Brain microvascular endothelial cell (primary cell): ENCODE measurements at regions not wholly inside any gene's neighbourhood (a gene's known extent, or its start where the extent isn't known, plus 50 kb on each side); places are given as distances from the start of the nearest gene placed in this dataset.

Experiments used
- DNase-seq: peaks from one replicate; pipeline ENCODE4 v3.0.0-alpha.2; 2020
- H3K27ac ChIP-seq: fragments of 250-450 bp; sonication (Bioruptor Pico); 2 replicates; pipeline ENCODE4 v1.5.1; 2020; ENCODE audit warnings: mild to moderate bottlenecking, moderate library complexity
- H3K27me3 ChIP-seq: fragments of 250-450 bp; sonication (Bioruptor Pico); replicated peaks from 2 replicates; pipeline ENCODE4 v1.5.1; 2020; ENCODE audit warnings: mild to moderate bottlenecking
- H3K36me3 ChIP-seq: fragments of 250-450 bp; sonication (Bioruptor Pico); replicated peaks from 2 replicates; pipeline ENCODE4 v1.5.1; 2020; ENCODE audit warnings: mild to moderate bottlenecking
- H3K4me3 ChIP-seq: 2 replicates; pipeline ENCODE4 v1.5.1; 2011; ENCODE audit warnings: low read depth, mild to moderate bottlenecking, control low read depth, low read length, moderate library complexity
- CTCF ChIP-seq: IDR thresholded peaks from 2 replicates; pipeline ENCODE4 v1.5.1; 2011; ENCODE audit warnings: low read depth, mild to moderate bottlenecking, moderate library complexity, low read length, control low read depth, inconsistent platforms; ENCODE audit errors: missing control alignments
- in situ Hi-C: cut with HindIII; loops from 2 replicates; pipeline ENCODE4 v1.10.0; 2017; ENCODE audit warnings: low sequenced_read_pairs, low pct_ligation_motif_present

- H3K36me3 ChIP-seq: no peaks in the 10 kb centered on the region
- in situ Hi-C loops: loop anchor here (25.0 kb wide), 1 partner anchor 213 kb away; no protein-coding TSS in a partner anchor
- no peak overlapping the region for H3K27ac ChIP-seq
- no peak for TF ChIP-seq CTCF
- H3K27me3 ChIP-seq: no peaks in the 10 kb centered on the region
- no peak overlapping the region for H3K4me3 ChIP-seq
- no peak for DNase-seq
Measured at GRCh38 chr2:9100080-9100876, 96.8 kb upstream of the MBOAT2 start.

DNA sequence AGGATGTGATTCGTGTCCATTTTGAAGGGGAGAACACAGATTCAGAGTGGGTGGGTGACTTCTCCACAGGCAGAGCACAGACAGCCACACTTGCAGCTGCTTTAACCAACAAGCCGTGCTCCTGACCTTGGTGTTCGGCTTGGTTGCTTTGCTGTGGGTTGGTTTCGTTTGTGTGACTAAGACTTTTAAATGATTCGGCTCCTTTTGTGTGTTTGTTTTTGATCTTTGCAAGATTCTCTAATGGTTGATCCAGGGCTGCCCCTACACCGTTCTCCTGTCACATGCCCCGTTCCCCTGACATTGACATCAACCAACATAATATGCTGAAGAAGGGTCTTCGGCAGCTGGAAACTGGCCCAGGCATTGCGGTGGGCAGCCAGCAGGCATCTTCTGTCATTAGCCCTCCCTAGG is 95.9 kb upstream of the MBOAT2 start:
- Histone ChIP-seq H3K27ac (peak overlapping the region; percentile 6), H3K36me3 (no peaks in the 10 kb centered on the region), H3K27me3 (no peaks in the 10 kb centered on the region), H3K4me3 (no peak overlapping the region)
- no peak for TF ChIP-seq CTCF
- peak; percentile 63 for DNase-seq
- in situ Hi-C loops: no loop called here

DNA sequence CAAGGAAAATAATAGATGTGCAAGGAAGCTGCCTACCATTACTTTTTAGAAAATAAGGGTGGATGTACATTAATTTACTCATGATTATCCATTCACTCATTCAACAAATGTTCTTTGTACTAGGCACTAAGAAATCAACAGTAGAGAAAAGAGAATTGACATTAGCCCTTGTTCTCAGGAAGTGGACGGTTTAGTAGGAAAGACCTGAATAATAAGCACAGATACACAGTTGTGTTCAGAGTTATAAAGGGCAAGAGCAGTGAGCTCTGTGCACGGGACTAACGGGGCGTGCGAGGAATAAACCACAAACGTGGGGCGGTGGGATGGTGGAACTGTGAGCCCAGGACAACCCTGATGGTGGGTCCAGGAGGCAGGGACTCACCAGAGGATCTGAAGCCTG is 94.4 kb upstream of the MBOAT2 start:
- no peak for DNase-seq
- Histone ChIP-seq H3K27me3 (no peaks in the 10 kb centered on the region), H3K36me3 (no peaks in the 10 kb centered on the region), H3K4me3 (no peak overlapping the region), H3K27ac (no peak overlapping the region)
- in situ Hi-C loops: no loop called here
- TF ChIP-seq CTCF: no peak

DNA sequence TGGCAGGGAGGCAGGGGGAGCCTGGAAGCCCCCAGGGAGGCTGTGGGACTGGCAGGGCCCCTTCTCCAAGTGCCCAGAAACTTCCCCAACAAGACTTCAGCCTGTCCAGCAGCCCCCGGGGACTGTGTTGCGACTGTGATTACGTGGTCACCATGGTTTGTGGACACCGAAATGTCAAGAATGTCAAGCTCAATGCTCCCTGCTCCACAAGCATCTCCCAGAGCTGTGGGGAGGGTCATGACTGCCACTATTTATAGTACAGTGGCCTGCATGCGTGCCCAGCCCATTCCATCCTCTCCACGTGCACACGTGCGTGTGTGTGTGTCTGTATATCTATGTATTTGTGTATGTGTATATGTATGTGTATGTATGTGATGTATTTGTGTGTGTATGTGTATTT is 93.8 kb upstream of the MBOAT2 start:
- DNase-seq: no peak
- Histone ChIP-seq H3K27ac (no peak overlapping the region), H3K27me3 (no peaks in the 10 kb centered on the region), H3K4me3 (no peak overlapping the region), H3K36me3 (no peaks in the 10 kb centered on the region)
- TF ChIP-seq CTCF: no peak
- in situ Hi-C loops: no loop called here

- DNase-seq: no peak
- no peaks in the 10 kb centered on the region for H3K27me3 ChIP-seq
- H3K27ac ChIP-seq: no peak overlapping the region
- no peaks in the 10 kb centered on the region for H3K36me3 ChIP-seq
- in situ Hi-C loops: no loop called here
- H3K4me3 ChIP-seq: no peak overlapping the region
- TF ChIP-seq CTCF: no peak
Measured at GRCh38 chr2:9096761-9097160, 93.3 kb upstream of the MBOAT2 start.

GRCh38 chr2:9095690-9096089 is 92.2 kb upstream of the MBOAT2 start:
- in situ Hi-C loops: no loop called here
- no peak overlapping the region for H3K27ac ChIP-seq
- no peaks in the 10 kb centered on the region for H3K27me3 ChIP-seq
- TF ChIP-seq CTCF: peak; percentile 51
- H3K4me3 ChIP-seq: no peak overlapping the region
- peak; percentile 24 for DNase-seq
- no peaks in the 10 kb centered on the region for H3K36me3 ChIP-seq
